ENCODE measurements at regions not wholly inside any gene's neighbourhood (a gene's known extent, or its start where the extent isn't known, plus 50 kb on each side); places are given as distances from the start of the nearest gene placed in this dataset.

- Histone ChIP-seq H2BK20ac (ENCODE audit: low read depth, low read length) (no peak overlapping the region), H3K23ac (ENCODE audit: low read depth, low read length) (no peak overlapping the region), H4K5ac (ENCODE audit: low read depth, low read length) (no peak overlapping the region), H4K8ac (ENCODE audit: low read depth in 2 of 2, low read length in 2 of 2) (no peak overlapping the region), H3K79me1 (ENCODE audit: low read depth in 1 of 2, low read length in 2 of 2) (no peaks in the 10 kb centered on the region), H2BK5ac (ENCODE audit: low read depth, low read length, poor library complexity, severe bottlenecking) (no peak overlapping the region), H3K9me3 (ENCODE audit: control insufficient read depth, insufficient read depth, low read length) (no peaks in the 10 kb centered on the region), H4K91ac (ENCODE audit: insufficient read depth, low read depth, low read length) (no peak overlapping the region), H3K4me3 (ENCODE audit: insufficient read depth, low read depth, low read length) (no peak overlapping the region), H2AK9ac (replicated peaks; ENCODE audit: low read depth, low read length, poor library complexity) (no peak overlapping the region), H2BK15ac (ENCODE audit: low read depth, low read length) (no peak overlapping the region), H3K4ac (ENCODE audit: low read depth, low read length) (no peak overlapping the region), H3K9ac (ENCODE audit: low read depth, low read length) (no peak overlapping the region), H3K36me3 (ENCODE audit: control insufficient read depth, insufficient read depth, low read length) (no peaks in the 10 kb centered on the region), H3K56ac (ENCODE audit: extremely low read depth, insufficient read depth, low read length) (no peak overlapping the region), H3K14ac (replicated peaks; ENCODE audit: low read depth, low read length) (no peak overlapping the region), H4K20me1 (ENCODE audit: insufficient read depth, low read length) (no peaks in the 10 kb centered on the region), H3K27me3 (ENCODE audit: control insufficient read depth, insufficient read depth, low read length) (no peaks in the 10 kb centered on the region), H3K4me2 (ENCODE audit: low read depth, low read length) (no peak overlapping the region), H2AFZ (replicated peaks; ENCODE audit: low read length, poor library complexity) (no peak overlapping the region), H3K9me1 (ENCODE audit: insufficient read depth, low read length) (no peaks in the 10 kb centered on the region), H3K4me1 (ENCODE audit: control insufficient read depth, insufficient read depth, low read length) (no peaks in the 10 kb centered on the region), H3K18ac (ENCODE audit: low read depth, low read length) (no peak overlapping the region), H3K27ac (ENCODE audit: insufficient read depth, low read length) (no peak overlapping the region), H2AK5ac (ENCODE audit: low read depth, low read length) (no peak overlapping the region), H2BK120ac (ENCODE audit: low read depth, low read length) (no peak overlapping the region)
- DNase-seq (no peak), ATAC-seq (ENCODE audit: low read depth) (no peak)
- CTCF ChIA-PET, result no interaction called here
- no TSS peak for BruUV-seq (replicated peaks)
- dilution Hi-C loops (cut with HindIII; ENCODE audit: low sequenced_read_pairs, unreplicated experiment), result no loop called here
- in situ Hi-C loops (cut with MboI; ENCODE audit: low sequenced_read_pairs), result no loop called here
- intact Hi-C loops (cut with micrococcal nuclease), result no loop called here
- no peak for TF ChIP-seq FOS (IDR thresholded peaks at IDR 0.05; ENCODE audit: low read depth, low read length)
- TF ChIP-seq MXI1 (IDR thresholded peaks at IDR 0.05; ENCODE audit: borderline replicate concordance, low read depth, low read length), result no peak
- TF ChIP-seq ELK1 (IDR thresholded peaks at IDR 0.05; ENCODE audit: borderline replicate concordance, low read depth, low read length), result no peak
- TF ChIP-seq MAFK (IDR thresholded peaks at IDR 0.05; ENCODE audit: low read depth, low read length), result no peak
- TF ChIP-seq SMC3 (IDR thresholded peaks at IDR 0.05; ENCODE audit: low read depth, low read length), result no peak
- no peak for TF ChIP-seq RCOR1 (IDR thresholded peaks at IDR 0.05; ENCODE audit: insufficient replicate concordance, low read length)
- no peak for TF ChIP-seq CTCF (conservative IDR thresholded peaks at IDR 0.05; ENCODE audit: low read depth, low read length)
- no peak for TF ChIP-seq NFE2L2 (IDR thresholded peaks at IDR 0.05; ENCODE audit: low read depth, low read length)
- TF ChIP-seq POLR2A (IDR thresholded peaks at IDR 0.05; ENCODE audit: low read depth, low read length), result no peak
- no peak for TF ChIP-seq CEBPB (IDR thresholded peaks at IDR 0.05; ENCODE audit: low read depth, low read length)
- no peak for TF ChIP-seq BHLHE40 (IDR thresholded peaks at IDR 0.05; ENCODE audit: low read depth, low read length)
- TF ChIP-seq CHD1 (IDR thresholded peaks at IDR 0.05; ENCODE audit: low read depth, low read length), result no peak
- TF ChIP-seq RFX5 (IDR thresholded peaks at IDR 0.05; ENCODE audit: low read depth, low read length), result no peak
- no peak for TF ChIP-seq MAZ (IDR thresholded peaks at IDR 0.05; ENCODE audit: borderline replicate concordance, low read depth, low read length)
- no CpG with 5 or more reads among the region's 2 CpGs for WGBS, 2 experiments (ENCODE audit: extremely low coverage in 2 of 2, insufficient read length in 1 of 2)
- POLR2A ChIA-PET (ENCODE audit: unreplicated experiment), result no interaction called here
These were observed 76.8 kb upstream of the SLC14A2 start for GRCh38 chr18:45538444-45538843.

All from IMR-90 (cell line).